Activated CD8-positive, alpha-beta T cell treated with anti-CD3 and anti-CD28 coated beads for 36 hours (primary cell): ENCODE measurements at regions not wholly inside any gene's neighbourhood (a gene's known extent, or its start where the extent isn't known, plus 50 kb on each side); places are given as distances from the start of the nearest gene placed in this dataset.
"Not testable (repeated sequence)": the region's sequence is repeated elsewhere in the genome, so short reads cannot be mapped to it uniquely, and the experiment has no call there.

ENCODE experiments used
- ATAC-seq: fragments of 200-7000 bp; cut with Tn5 transposase; one replicate; pipeline ENCODE4 v1.10.0; 2021; ENCODE audit warnings: mild to moderate bottlenecking, moderate library complexity
- CTCF ChIA-PET: fragments of 350-600 bp; sonication (Branson Sonifier 250); formaldehyde crosslinking; loops from one replicate; lab custom pipeline; 2021; ENCODE audit warnings: antibody characterized with exemption; lab: Charles Lee
- POLR2A ChIA-PET: fragments of 350-600 bp; sonication (Branson Sonifier 250); formaldehyde crosslinking; loops from one replicate; lab custom pipeline; 2021; ENCODE audit warnings: antibody characterized with exemption; lab: Charles Lee
- DNase-seq: peaks from one replicate; pipeline ENCODE4 v3.0.0-alpha.2; 2020
- H3K27ac Mint-ChIP-seq: one replicate; pipeline ENCODE4 v1.8.0; 2021; ENCODE audit warnings: mild to moderate bottlenecking, mixed read lengths
- H3K27me3 Mint-ChIP-seq: one replicate; pipeline ENCODE4 v1.8.0; 2021; ENCODE audit warnings: mixed read lengths
- H3K36me3 Mint-ChIP-seq: one replicate; pipeline ENCODE4 v1.8.0; 2021; ENCODE audit warnings: low read depth, mixed read lengths
- H3K4me1 Mint-ChIP-seq: one replicate; pipeline ENCODE4 v1.8.0; 2021; ENCODE audit warnings: low read depth, mixed read lengths
- H3K4me3 Mint-ChIP-seq: one replicate; pipeline ENCODE4 v1.8.0; 2021; ENCODE audit warnings: mild to moderate bottlenecking, moderate library complexity, mixed read lengths
- H3K9me3 Mint-ChIP-seq: one replicate; pipeline ENCODE4 v1.8.0; 2021; ENCODE audit warnings: mixed read lengths
- intact Hi-C: fragments of 100-400 bp; cut with micrococcal nuclease; formaldehyde crosslinking; loops from one replicate; pipeline ENCODE4 v1.10.0; 2022
- TF ChIP-seq, protein P1 (sequence below): fragments of 200-600 bp; IDR thresholded peaks from one replicate; pipeline ENCODE4 v1.8.0; 2022; ENCODE audit warnings: antibody characterized with exemption, mild to moderate bottlenecking

DNA sequence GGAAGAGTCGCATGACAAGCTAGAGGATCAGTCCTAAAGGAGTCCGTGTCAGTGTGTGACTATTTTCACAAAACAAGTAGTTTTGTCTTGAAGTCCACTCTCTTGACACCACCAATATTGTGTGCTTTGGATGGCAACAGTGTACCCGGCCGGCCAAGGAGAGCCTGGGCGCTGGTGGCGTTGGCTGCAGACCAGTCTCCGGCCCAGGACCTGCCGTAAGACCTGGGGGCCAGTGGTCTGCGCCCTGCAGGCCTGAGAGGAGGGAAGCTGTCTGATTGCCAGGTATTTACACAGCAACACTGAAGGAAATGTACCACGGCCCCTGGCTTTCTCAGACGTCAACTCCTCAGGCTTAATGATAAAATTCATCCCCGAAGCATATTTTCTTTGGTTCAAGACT, 472.4 kb upstream of the SALL3 start:
- H3K27me3 Mint-ChIP-seq: no peaks in the 10 kb centered on the region
- ATAC-seq (no peak), DNase-seq (no peak)
- intact Hi-C loops: no loop called here
- H3K4me3 Mint-ChIP-seq: no peak overlapping the region
- TF ChIP-seq, protein P1, sequence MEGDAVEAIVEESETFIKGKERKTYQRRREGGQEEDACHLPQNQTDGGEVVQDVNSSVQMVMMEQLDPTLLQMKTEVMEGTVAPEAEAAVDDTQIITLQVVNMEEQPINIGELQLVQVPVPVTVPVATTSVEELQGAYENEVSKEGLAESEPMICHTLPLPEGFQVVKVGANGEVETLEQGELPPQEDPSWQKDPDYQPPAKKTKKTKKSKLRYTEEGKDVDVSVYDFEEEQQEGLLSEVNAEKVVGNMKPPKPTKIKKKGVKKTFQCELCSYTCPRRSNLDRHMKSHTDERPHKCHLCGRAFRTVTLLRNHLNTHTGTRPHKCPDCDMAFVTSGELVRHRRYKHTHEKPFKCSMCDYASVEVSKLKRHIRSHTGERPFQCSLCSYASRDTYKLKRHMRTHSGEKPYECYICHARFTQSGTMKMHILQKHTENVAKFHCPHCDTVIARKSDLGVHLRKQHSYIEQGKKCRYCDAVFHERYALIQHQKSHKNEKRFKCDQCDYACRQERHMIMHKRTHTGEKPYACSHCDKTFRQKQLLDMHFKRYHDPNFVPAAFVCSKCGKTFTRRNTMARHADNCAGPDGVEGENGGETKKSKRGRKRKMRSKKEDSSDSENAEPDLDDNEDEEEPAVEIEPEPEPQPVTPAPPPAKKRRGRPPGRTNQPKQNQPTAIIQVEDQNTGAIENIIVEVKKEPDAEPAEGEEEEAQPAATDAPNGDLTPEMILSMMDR: no peak
- ChIA-PET CTCF (no interaction called here), POLR2A (no interaction called here)
- no peaks in the 10 kb centered on the region for H3K36me3 Mint-ChIP-seq
- no peaks in the 10 kb centered on the region for H3K9me3 Mint-ChIP-seq
- H3K4me1 Mint-ChIP-seq: no peaks in the 10 kb centered on the region
- no peak overlapping the region for H3K27ac Mint-ChIP-seq

DNA sequence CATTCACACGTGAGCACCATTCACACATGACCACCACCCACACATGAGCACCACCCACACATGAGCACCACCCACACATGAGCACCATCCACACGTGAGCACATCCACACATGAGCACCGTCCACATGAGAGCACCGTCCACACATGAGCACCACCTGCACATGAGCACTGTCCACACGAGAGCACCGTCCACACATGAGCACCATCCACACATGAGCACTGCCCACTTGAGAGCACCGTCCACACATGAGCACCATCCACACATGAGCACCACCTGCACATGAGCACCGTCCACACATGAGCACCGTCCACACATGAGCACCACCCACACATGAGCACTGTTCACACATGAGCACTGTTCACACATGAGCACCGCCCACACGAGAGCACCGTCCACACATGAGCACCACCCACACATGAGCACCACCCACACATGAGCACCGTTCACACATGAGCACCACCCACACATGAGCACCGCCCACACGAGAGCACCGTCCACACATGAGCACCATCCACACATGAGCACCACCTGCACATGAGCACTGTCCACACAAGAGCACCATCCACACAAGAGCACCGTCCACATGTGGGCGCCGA, 471.3 kb upstream of the SALL3 start:
- H3K9me3 Mint-ChIP-seq, CTCF ChIA-PET, H3K36me3 Mint-ChIP-seq, H3K4me1 Mint-ChIP-seq, H3K27ac Mint-ChIP-seq, H3K27me3 Mint-ChIP-seq, POLR2A ChIA-PET, intact Hi-C loops, H3K4me3 Mint-ChIP-seq, ATAC-seq, DNase-seq: not testable (repeated sequence)

DNA sequence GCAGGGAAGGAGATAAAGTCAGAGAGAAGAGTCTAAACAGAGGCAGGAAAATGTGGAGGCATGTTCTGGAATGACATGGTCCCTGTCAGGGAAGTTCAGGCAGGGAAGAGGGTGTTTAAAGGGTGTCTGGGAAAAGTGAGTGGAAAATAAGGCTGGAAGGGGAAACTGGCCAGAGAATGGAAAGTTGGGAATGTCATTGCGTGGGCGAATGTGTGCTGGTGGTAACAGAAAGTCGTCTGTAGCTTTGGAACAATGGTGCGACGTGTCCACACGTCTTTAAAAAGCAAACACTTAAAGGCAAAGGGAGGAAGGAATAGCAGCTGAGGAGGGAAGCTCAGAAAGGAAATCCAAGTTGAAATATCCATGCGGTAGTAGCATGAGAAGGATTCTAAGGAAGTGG, 469.5 kb upstream of the SALL3 start:
- no peak overlapping the region for H3K27ac Mint-ChIP-seq
- H3K4me3 Mint-ChIP-seq: no peak overlapping the region
- no peaks in the 10 kb centered on the region for H3K27me3 Mint-ChIP-seq
- H3K36me3 Mint-ChIP-seq: no peaks in the 10 kb centered on the region
- ATAC-seq (no peak), DNase-seq (no peak)
- intact Hi-C loops: no loop called here
- ChIA-PET CTCF (no interaction called here), POLR2A (no interaction called here)
- H3K9me3 Mint-ChIP-seq: no peaks in the 10 kb centered on the region
- TF ChIP-seq, protein P1: no peak
- H3K4me1 Mint-ChIP-seq: no peaks in the 10 kb centered on the region

DNA sequence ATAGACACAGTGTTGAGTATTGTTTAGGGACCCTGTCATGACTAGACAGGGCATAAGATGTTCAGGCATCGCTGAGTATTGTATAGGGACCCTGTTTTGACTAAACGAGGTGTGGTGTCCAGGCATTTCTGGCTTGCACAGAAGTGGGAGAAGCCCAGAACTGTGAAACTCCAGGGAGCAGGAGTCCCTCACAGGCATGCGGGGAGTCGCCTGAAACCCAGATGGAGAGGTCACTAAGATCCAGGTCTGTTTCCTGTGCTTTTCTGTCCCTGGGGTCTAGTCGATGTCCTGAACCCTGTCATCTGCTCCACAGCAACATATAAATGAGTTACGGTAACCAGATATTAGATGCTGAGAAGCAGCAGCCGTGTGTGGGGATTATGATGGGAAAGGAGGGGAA, 469.0 kb upstream of the SALL3 start:
- no peaks in the 10 kb centered on the region for H3K9me3 Mint-ChIP-seq
- TF ChIP-seq, protein P1: no peak
- H3K27ac Mint-ChIP-seq: no peak overlapping the region
- H3K4me1 Mint-ChIP-seq: no peaks in the 10 kb centered on the region
- intact Hi-C loops: no loop called here
- no peak overlapping the region for H3K4me3 Mint-ChIP-seq
- POLR2A ChIA-PET: no interaction called here
- CTCF ChIA-PET: no interaction called here
- no peaks in the 10 kb centered on the region for H3K27me3 Mint-ChIP-seq
- ATAC-seq: no peak
- no peak for DNase-seq
- no peaks in the 10 kb centered on the region for H3K36me3 Mint-ChIP-seq

DNA sequence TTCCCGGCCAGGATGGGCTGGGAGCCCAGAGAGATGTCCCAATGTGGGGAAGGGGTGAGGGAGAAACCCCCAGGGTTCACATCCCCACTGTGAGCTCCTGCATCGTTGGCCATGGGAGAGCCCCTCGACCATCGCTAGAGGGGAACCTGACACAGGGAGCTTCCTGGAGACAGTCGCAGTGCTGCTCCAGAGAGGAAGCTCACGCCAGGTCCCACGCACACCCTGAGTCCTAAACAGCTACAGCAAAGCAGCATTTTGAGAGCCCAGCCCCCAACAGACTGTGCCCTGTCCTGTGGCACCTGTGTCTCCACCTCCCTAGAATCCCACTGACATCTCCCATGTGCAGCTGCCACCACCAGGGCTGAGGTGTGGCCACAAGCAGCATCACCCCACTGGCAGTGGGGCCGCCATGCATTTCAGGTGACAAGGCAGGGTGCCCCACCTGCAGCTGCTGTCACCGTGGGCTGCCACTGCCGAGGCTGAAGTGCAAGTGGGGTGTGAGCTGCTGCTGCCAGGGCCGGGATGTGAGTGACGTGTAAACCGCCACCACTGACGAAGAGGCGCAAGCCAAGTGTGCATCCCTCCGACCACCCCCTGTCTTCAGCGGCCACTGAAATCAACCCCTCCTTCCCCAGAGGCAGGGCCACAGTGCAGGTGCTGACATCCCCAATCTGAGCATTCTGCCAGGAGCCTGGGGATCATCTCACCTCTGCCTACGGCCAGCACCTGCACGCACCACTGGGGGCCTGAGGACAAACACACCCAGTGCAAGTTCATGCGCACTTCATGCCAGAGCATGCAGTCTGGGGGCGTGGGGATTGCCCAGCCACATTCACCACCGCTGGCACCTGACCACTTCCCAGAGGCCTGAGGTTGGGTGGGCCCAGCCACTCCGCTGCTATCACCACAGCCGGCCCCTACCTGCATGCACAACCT, 467.7 kb upstream of the SALL3 start:
- intact Hi-C loops: no loop called here

More for the DNA sequence above, 467.7 kb upstream of the SALL3 start:
- Mint-ChIP-seq H3K27ac (no peak overlapping the region), H3K27me3 (no peaks in the 10 kb centered on the region), H3K4me3 (no peak overlapping the region), H3K9me3 (no peaks in the 10 kb centered on the region), H3K36me3 (no peaks in the 10 kb centered on the region), H3K4me1 (no peaks in the 10 kb centered on the region)
- CTCF ChIA-PET: no interaction called here
- TF ChIP-seq, protein P1: no peak
- no peak for DNase-seq
- POLR2A ChIA-PET: no interaction called here
- ATAC-seq: no peak
